Stimulated activated effector memory CD8-positive, alpha-beta T cell treated with anti-CD3 and anti-CD28 coated beads, Interleukin-12 subunit alpha, Interleukin-12 subunit beta, amount 100 ng/mL, for 72 hours (primary cell): ENCODE measurements at regions not wholly inside any gene's neighbourhood (a gene's known extent, or its start where the extent isn't known, plus 50 kb on each side); places are given as distances from the start of the nearest gene placed in this dataset.

ENCODE experiments used
- ATAC-seq: fragments of 150-1000 bp; cut with Tn5 transposase; 2 replicates; pipeline ENCODE4 v1.10.0; 2021
- DNase-seq, 2 donors: peaks; one replicate each; pipeline ENCODE4 v3.0.0; 2021 to 2022; ENCODE audit warnings: low spot score in 2 of 2
- H3K27ac Mint-ChIP-seq: one replicate; pipeline ENCODE4 v1.8.0; 2022; ENCODE audit warnings: mild to moderate bottlenecking, mixed read lengths
- H3K36me3 Mint-ChIP-seq: one replicate; pipeline ENCODE4 v1.8.0; 2022; ENCODE audit warnings: mild to moderate bottlenecking, mixed read lengths
- H3K4me1 Mint-ChIP-seq: one replicate; pipeline ENCODE4 v1.8.0; 2022; ENCODE audit warnings: mixed read lengths
- H3K4me3 Mint-ChIP-seq: one replicate; pipeline ENCODE4 v1.8.0; 2022; ENCODE audit warnings: mild to moderate bottlenecking, mixed read lengths
- H3K9me3 Mint-ChIP-seq: one replicate; pipeline ENCODE4 v1.8.0; 2022; ENCODE audit warnings: mixed read lengths

DNA sequence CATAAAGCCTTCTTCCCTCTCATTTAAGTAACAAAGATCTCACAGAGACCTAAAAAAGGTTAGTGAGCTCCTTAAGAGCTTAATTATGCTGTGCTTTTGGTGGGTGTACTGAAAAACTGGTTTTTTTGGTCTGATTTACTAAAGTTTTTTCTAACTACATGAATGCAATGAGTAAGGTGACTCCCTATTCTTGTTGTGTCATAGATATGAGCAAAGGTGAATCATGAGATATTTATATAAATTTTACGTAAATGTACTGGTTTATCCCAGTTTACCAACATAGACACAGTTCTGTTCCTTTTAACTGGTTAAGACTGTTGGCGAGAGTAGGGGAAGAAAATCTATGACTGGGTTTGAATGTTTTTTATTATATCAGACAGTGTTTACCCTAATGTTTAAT, 250.5 kb downstream of the NR2F1-AS1 start:
- H3K27ac Mint-ChIP-seq: no peak overlapping the region
- no peak for DNase-seq

DNA sequence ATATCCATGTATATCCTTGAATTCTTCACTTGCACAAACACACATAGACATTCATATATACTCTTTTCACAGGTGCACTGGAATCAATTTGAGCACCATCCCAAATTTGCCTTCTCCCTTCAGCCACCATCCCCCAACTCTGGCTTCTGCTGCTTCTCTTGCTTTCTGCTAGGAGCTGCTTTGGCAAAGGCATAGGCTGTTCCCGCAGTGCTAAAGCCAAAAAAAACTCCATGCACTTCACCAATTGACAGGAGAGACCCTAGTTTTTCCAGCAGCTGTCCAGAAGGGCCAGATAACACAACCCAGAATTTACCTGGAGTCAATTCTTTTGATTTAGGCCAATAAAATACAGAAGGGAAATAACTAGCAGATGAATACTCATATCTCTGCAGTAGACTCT, 251.3 kb downstream of the NR2F1-AS1 start:
- Mint-ChIP-seq H3K4me1 (no peaks in the 10 kb centered on the region), H3K9me3 (peaks cover 8% of the 10 kb centered on the region), H3K4me3 (no peak overlapping the region), H3K27ac (no peak overlapping the region), H3K36me3 (no peaks in the 10 kb centered on the region)
- ATAC-seq (no peak), DNase-seq (no peak)

More for the DNA sequence above, 250.5 kb downstream of the NR2F1-AS1 start:
- no peaks in the 10 kb centered on the region for H3K36me3 Mint-ChIP-seq
- no peak for ATAC-seq
- H3K4me3 Mint-ChIP-seq: no peak overlapping the region
- no peaks in the 10 kb centered on the region for H3K4me1 Mint-ChIP-seq
- H3K9me3 Mint-ChIP-seq: peaks cover 8% of the 10 kb centered on the region

DNA sequence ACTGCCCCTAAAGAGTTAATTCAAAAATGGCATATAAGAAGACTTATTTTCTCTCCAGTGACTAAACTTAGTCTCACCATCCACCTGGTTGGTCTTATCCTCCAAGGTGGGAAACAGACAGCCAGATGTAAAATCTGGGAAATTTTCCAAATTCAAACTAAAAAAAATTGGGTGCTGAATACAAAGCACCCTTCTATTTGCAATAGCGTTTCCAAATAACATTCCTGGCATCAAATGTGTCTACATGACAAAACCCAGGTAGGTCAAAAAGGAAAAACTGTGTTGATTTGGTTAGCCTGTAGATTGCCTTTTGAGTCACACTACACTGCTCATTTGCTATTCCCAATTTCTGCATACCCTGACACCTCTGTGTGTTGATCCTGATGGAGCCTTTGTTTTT, 252.2 kb downstream of the NR2F1-AS1 start:
- H3K4me1 Mint-ChIP-seq: no peaks in the 10 kb centered on the region
- peaks cover 8% of the 10 kb centered on the region for H3K9me3 Mint-ChIP-seq
- no peaks in the 10 kb centered on the region for H3K36me3 Mint-ChIP-seq
- no peak for DNase-seq
- H3K27ac Mint-ChIP-seq: no peak overlapping the region
- ATAC-seq: no peak
- no peak overlapping the region for H3K4me3 Mint-ChIP-seq

DNA sequence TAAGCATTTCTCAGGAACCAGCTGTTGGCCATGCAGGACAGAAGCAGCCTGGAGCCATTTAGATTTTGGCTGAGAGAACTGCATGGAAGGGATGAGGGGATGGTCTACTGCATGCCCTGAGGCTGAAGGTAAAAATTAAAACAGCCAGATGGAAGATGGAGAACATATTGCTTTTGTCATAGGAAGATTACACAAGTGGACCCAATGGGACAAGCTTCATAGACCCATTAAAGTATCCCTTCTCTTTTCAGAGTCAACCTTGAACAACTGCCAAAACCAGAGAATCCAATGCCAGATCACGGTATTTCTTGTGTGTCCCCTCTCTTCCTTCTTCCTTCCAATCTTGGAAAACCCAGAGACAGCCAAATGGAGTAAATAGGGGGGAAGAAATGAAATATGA, 253.4 kb downstream of the NR2F1-AS1 start:
- ATAC-seq (no peak), DNase-seq (no peak)
- no peaks in the 10 kb centered on the region for H3K36me3 Mint-ChIP-seq
- H3K4me1 Mint-ChIP-seq: no peaks in the 10 kb centered on the region
- peaks cover 8% of the 10 kb centered on the region for H3K9me3 Mint-ChIP-seq
- H3K27ac Mint-ChIP-seq: no peak overlapping the region
- H3K4me3 Mint-ChIP-seq: no peak overlapping the region

DNA sequence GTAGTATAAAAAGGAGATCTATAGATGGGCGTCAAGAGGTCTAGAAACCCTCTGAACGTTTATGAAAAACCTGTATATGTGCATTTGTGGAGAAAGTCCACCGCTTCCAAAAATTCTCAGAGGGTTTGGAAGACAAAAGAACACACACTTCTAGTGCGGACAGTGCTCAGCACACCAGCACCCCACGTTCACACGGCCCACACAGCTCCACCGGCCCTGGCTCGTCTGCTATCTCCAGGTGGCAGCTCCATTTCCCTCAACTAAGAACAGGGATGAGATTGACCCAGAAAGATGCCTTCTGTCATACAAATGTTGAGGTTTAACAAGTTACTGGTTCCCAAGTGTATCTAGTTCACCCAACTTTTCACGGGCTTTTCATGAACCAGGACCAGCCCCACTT, 255.1 kb downstream of the NR2F1-AS1 start:
- no peak for DNase-seq
- ATAC-seq: no peak
- Mint-ChIP-seq H3K36me3 (no peaks in the 10 kb centered on the region), H3K4me3 (no peak overlapping the region), H3K27ac (no peak overlapping the region), H3K4me1 (no peaks in the 10 kb centered on the region), H3K9me3 (peaks cover 8% of the 10 kb centered on the region)

DNA sequence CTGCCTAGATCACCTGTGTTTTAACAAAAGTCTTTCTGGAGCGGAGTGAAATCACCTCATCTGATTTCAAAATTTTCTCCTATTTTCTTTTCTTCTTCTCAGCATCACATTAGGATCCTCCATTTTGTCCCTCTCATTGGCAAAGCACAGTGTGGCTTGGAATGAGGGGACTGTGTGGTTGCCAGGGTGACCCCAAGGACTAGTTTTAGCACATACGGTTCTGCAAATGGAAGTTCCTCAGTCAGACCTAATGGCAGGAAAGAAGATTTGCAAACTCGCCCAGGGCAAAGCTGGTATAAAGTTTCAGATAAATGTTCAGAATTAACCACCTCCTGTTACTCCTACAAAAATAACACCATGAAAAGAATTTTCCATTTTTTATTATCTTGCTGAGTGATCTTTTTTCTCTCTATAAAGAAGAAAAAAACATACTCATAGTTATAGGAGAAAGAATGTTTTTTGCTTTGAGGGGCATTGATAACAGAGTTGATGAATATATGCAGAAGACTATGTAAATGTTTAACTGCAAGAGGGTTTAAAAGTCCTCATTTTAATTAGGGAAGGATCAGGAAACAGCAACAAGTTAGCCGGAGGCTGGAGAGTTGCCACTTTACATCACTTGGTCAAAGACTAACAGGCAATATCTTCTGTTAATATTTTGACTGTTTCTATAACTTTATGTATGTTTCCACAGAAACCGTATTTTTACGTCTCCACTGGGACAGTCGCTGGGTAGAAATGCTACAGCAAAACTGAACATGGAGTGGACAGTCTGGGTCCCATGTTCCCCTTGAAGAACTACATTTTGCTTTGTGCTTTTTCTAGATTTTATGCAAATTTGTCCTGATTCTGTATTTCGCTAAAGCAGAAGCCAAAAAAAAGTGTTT, 257.8 kb downstream of the NR2F1-AS1 start:
- no peak for ATAC-seq

DNA sequence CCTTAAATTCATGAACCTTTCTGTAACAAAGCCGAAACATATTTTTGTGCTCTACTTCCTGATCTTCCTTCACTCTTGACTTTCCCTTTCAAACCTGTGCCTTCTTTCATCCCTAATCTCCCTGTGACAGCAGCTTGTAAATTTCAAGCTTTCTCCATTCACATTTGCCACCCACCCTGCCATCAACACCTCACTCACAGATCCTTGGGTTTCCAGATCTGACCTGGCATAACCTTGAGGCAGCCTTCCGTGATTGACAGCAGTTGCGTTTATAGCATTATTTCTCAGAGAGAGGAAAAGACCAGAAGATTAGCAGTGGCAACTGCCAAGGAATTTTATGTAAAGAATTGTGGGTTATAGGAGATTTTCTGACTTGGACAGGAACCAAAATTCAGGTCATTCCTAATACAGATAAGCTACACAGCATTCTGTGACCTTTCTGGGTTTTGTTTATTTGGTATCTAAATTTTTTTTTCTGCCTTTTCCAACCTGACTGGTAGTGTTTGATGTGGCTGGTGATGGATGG, 260.0 kb downstream of the NR2F1-AS1 start:
- ATAC-seq: no peak
- no peak for DNase-seq
- Mint-ChIP-seq H3K4me3 (no peak overlapping the region), H3K9me3 (peaks cover 3% of the 10 kb centered on the region), H3K4me1 (no peaks in the 10 kb centered on the region), H3K36me3 (no peaks in the 10 kb centered on the region), H3K27ac (no peak overlapping the region)

More for the DNA sequence above, 257.8 kb downstream of the NR2F1-AS1 start:
- Mint-ChIP-seq H3K4me3 (no peak overlapping the region), H3K27ac (no peak overlapping the region), H3K36me3 (no peaks in the 10 kb centered on the region), H3K9me3 (peaks cover 3% of the 10 kb centered on the region), H3K4me1 (no peaks in the 10 kb centered on the region)
- no peak for DNase-seq

DNA sequence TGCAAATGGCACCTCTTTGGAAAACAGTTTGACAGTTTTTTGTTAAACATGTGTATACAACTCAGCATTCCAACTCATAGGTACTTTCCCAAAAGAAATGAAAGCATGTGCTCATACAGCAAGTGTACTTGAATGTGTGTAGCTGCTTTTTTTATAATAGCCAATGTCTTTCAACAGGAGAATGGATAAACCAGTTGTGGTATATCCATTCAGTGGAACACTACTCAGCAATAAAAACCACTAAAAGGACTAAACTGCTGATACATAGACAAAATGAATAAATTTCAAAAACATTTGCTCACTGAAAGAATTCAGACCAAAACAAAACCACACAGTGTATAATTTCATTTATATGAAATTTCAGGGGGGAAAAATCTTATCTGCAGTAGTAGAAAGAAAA, 267.3 kb downstream of the NR2F1-AS1 start:
- H3K9me3 Mint-ChIP-seq: peaks cover 6% of the 10 kb centered on the region
- H3K4me3 Mint-ChIP-seq: no peak overlapping the region
- H3K36me3 Mint-ChIP-seq: no peaks in the 10 kb centered on the region
- H3K4me1 Mint-ChIP-seq: no peaks in the 10 kb centered on the region
- no peak for ATAC-seq
- H3K27ac Mint-ChIP-seq: no peak overlapping the region
- no peak for DNase-seq

DNA sequence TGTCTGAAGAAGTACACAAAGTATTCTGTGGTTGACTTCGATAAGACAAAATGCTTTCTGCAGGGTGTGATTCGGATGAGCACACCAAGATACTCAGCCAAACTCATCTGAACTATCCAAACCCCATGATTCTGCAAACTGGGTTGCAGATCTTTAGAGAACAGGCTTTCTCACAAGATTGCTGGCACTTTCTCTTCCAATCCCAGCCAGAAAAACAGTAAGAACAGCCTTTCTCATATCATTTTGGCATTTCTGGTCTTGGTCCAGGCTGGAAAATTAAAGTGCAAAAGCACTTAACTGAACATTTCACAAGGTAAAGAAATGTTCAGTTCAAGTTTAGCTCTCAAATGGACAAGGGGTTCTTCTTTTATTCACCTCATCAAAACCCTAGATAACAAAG, 269.1 kb downstream of the NR2F1-AS1 start:
- Mint-ChIP-seq H3K36me3 (no peaks in the 10 kb centered on the region), H3K27ac (no peak overlapping the region), H3K4me1 (no peaks in the 10 kb centered on the region), H3K4me3 (no peak overlapping the region), H3K9me3 (peaks cover 3% of the 10 kb centered on the region)
- DNase-seq (no peak), ATAC-seq (no peak)

DNA sequence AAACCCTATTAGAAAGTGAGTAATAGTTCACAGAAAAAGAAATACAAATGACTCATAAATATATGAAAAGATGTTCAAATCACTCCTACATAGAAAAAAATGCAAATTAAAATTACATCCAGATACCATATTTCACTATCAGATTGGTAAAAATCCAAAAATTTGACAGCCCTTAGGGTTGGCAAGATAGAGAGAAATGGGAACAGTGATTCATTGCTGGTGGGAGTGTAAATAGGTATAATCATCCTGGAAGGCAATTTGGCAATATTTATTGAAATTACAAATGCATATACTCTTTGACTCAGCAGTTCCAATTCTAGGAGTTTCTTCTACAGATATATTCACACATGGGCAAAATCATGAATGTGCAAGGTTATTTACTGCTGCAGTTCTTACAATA, 273.5 kb downstream of the NR2F1-AS1 start:
- ATAC-seq: no peak
- H3K27ac Mint-ChIP-seq: no peak overlapping the region
- H3K36me3 Mint-ChIP-seq: no peaks in the 10 kb centered on the region
- H3K4me1 Mint-ChIP-seq: no peaks in the 10 kb centered on the region
- DNase-seq: no peak
- H3K4me3 Mint-ChIP-seq: no peak overlapping the region
- peaks cover 3% of the 10 kb centered on the region for H3K9me3 Mint-ChIP-seq

DNA sequence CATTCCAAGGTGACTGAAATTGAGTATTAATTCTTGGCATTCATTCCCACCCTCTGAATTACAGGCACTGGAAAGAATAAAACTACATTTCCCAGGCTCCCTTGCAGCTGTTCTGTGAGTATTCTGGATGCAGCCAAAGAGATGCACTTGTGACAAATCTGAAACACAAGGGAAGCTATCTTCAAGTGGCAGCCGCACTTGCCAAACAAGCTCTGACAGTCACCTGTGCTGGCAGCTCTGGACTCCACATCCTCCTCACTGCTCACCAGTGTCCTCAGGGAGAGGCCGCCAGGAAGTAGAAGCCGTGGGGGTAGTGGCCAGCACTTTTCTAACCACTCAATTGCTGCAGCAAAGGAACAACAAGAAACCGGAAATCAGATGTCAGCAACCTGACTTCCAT, 275.0 kb downstream of the NR2F1-AS1 start:
- ATAC-seq (no peak), DNase-seq (no peak)
- Mint-ChIP-seq H3K4me3 (no peak overlapping the region), H3K4me1 (no peaks in the 10 kb centered on the region), H3K36me3 (no peaks in the 10 kb centered on the region), H3K9me3 (peaks cover 3% of the 10 kb centered on the region), H3K27ac (no peak overlapping the region)

DNA sequence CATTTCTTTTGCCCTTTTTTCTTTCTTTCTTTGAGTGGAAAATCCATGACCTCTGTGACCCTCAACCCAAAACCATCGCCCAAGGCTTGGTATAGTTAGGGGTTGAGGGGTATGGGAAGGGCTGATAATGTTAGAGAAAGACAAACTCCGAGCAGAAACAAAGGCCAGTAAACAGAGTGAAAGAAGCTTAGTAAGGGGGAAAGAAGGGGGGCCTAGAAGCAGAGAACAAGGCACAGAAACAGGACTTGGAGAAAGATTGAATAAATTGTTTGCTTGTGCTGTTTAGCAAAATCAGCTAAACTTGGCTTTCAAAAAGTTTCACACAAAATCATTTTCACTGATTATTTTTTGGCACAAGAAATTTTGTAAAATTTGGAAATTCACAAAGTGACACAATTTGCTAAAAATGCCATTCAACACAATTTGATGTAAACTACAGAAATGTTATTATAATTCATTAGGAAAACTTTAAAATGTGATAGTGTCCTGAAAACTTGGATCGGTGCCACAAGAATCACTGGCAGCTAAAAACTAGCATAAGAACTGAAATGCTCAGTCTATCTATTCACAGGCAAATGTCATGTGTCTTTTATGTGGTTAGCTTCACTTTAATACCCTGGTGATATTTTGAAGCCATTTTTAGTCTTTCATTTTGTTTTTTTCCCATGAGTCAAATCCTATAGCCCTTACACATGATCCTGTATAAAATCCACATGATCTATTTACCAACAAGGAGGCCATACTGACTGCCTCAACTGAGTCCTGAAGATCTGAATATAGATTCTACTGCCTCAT, 276.4 kb downstream of the NR2F1-AS1 start:
- no peak overlapping the region for H3K4me3 Mint-ChIP-seq
- no peak overlapping the region for H3K27ac Mint-ChIP-seq
- H3K36me3 Mint-ChIP-seq: no peaks in the 10 kb centered on the region
- no peaks in the 10 kb centered on the region for H3K4me1 Mint-ChIP-seq
- no peak for ATAC-seq
- DNase-seq: no peak
- peaks cover 3% of the 10 kb centered on the region for H3K9me3 Mint-ChIP-seq

DNA sequence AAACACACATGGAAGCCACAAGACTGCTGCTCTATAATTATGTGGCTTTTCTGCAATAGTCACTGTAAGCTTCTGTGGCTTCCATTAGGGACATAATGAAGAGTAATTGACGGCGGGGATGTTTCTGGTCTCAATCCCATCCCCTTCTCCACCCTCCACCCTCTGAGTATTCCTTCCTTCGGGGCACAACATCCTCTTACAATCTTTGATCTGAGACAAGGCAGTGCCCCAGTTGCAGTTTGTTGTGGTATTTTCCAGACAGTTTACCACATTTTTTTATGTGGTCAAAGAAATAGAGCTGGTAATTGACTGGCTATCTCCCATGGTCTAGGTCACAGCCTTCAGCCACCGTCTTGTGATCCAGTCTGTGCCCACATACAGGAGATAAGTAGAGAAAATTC, 277.7 kb downstream of the NR2F1-AS1 start:
- no peak for ATAC-seq
- no peaks in the 10 kb centered on the region for H3K4me1 Mint-ChIP-seq
- peaks cover 3% of the 10 kb centered on the region for H3K9me3 Mint-ChIP-seq
- no peak overlapping the region for H3K27ac Mint-ChIP-seq
- H3K4me3 Mint-ChIP-seq: no peak overlapping the region
- no peaks in the 10 kb centered on the region for H3K36me3 Mint-ChIP-seq
- DNase-seq: no peak

DNA sequence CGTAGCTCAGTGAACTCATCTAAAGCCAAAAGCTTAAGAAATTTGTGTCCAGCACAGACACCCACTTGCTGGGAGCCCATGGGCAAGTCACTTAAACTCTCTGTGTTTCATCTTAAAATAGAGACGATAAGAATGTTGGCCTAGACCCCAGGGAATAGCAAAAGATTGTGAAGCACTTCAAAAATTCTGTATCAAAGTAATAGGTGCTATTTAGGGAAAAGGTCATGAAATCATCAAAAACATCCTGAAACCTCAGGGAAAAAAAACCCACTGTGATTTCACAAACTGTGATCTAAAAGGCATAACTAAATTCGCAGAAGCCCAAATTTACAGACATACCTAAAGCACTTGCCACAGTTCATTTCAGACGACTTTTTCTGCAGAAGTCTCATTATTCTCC, 278.3 kb downstream of the NR2F1-AS1 start:
- Mint-ChIP-seq H3K4me3 (no peak overlapping the region), H3K9me3 (peaks cover 3% of the 10 kb centered on the region), H3K27ac (no peak overlapping the region), H3K4me1 (no peaks in the 10 kb centered on the region), H3K36me3 (no peaks in the 10 kb centered on the region)
- ATAC-seq: no peak
- no peak for DNase-seq

DNA sequence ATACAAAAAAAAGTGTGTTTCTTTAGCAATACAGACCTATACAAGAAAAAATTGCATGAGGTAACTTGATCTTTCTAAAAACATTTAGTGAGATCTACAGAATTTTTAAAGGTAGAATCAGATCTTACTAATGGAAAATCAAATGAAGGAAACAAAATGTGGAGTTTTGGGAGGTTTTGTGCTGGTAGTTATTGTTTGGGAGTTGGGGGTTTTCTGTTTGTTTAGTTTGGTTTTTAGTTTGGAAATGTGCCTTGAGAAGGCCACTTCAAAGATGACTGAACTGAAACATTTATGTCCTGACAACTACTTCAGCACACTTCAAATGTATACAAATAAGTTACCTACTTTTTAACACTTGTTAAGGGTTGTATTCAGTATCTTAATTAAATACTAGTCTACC, 280.1 kb downstream of the NR2F1-AS1 start:
- Mint-ChIP-seq H3K9me3 (no peaks in the 10 kb centered on the region), H3K4me3 (no peak overlapping the region), H3K4me1 (no peaks in the 10 kb centered on the region), H3K36me3 (no peaks in the 10 kb centered on the region), H3K27ac (no peak overlapping the region)
- ATAC-seq: no peak
- DNase-seq: no peak
